ENCODE measurements at regions not wholly inside any gene's neighbourhood (a gene's known extent, or its start where the extent isn't known, plus 50 kb on each side); places are given as distances from the start of the nearest gene placed in this dataset.

GRCh38 chr1:219805191-219805590, 123.2 kb downstream of the SLC30A10 start:
- Histone ChIP-seq H3K79me2 (ENCODE audit: insufficient read depth, low read length) (no peaks in the 10 kb centered on the region), H3K27ac (ENCODE audit: low read depth, low read length) (no peak overlapping the region), H3K9ac (ENCODE audit: low read length) (no peak overlapping the region), H4K20me1 (ENCODE audit: low read depth, low read length) (no peaks in the 10 kb centered on the region), H3K27me3 (ENCODE audit: low read length) (no peaks in the 10 kb centered on the region), H2AFZ (ENCODE audit: low read depth, low read length, severe bottlenecking) (no peak overlapping the region), H3F3A (ENCODE audit: insufficient read depth) (no peaks in the 10 kb centered on the region), H3K4me3 (ENCODE audit: insufficient read depth, low read length, poor library complexity, severe bottlenecking) (no peak overlapping the region), H3K4me2 (ENCODE audit: low read depth, low read length, poor library complexity, severe bottlenecking) (no peak overlapping the region), H3K36me3 (ENCODE audit: low read length) (no peaks in the 10 kb centered on the region), H3K9me2 (replicated peaks; ENCODE audit: insufficient read depth, low read length) (no peaks in the 10 kb centered on the region), H3K9me3 (ENCODE audit: insufficient read depth, low read length) (no peaks in the 10 kb centered on the region)
- no peak for TF ChIP-seq CTCF (IDR thresholded peaks at IDR 0.05; ENCODE audit: insufficient read depth, low read length, poor library complexity, severe bottlenecking)
- TF ChIP-seq EZH2phosphoT487 (conservative IDR thresholded peaks at IDR 0.05; ENCODE audit: low read length) = no peak

GRCh38 chr1:219801156-219801820, 127.1 kb downstream of the SLC30A10 start:
- Histone ChIP-seq H3K9me3 (ENCODE audit: insufficient read depth, low read length) (no peaks in the 10 kb centered on the region), H3F3A (ENCODE audit: insufficient read depth) (no peaks in the 10 kb centered on the region), H4K20me1 (ENCODE audit: low read depth, low read length) (no peaks in the 10 kb centered on the region), H3K36me3 (ENCODE audit: low read length) (no peaks in the 10 kb centered on the region), H3K27me3 (ENCODE audit: low read length) (no peaks in the 10 kb centered on the region), H3K4me3 (ENCODE audit: insufficient read depth, low read length, poor library complexity, severe bottlenecking) (no peak overlapping the region), H2AFZ (ENCODE audit: low read depth, low read length, severe bottlenecking) (no peak overlapping the region), H3K79me2 (ENCODE audit: insufficient read depth, low read length) (no peaks in the 10 kb centered on the region), H3K27ac (ENCODE audit: low read depth, low read length) (no peak overlapping the region), H3K9me2 (replicated peaks; ENCODE audit: insufficient read depth, low read length) (no peaks in the 10 kb centered on the region), H3K4me2 (ENCODE audit: low read depth, low read length, poor library complexity, severe bottlenecking) (no peak overlapping the region), H3K9ac (ENCODE audit: low read length) (no peak overlapping the region)
- TF ChIP-seq EZH2phosphoT487 (conservative IDR thresholded peaks at IDR 0.05; ENCODE audit: low read length) = no peak
- TF ChIP-seq CTCF (IDR thresholded peaks at IDR 0.05; ENCODE audit: insufficient read depth, low read length, poor library complexity, severe bottlenecking) = no peak

- Histone ChIP-seq H3K4me2 (ENCODE audit: low read depth, low read length, poor library complexity, severe bottlenecking) (no peak overlapping the region), H3K4me3 (ENCODE audit: insufficient read depth, low read length, poor library complexity, severe bottlenecking) (no peak overlapping the region), H3K27ac (ENCODE audit: low read depth, low read length) (no peak overlapping the region), H4K20me1 (ENCODE audit: low read depth, low read length) (no peaks in the 10 kb centered on the region), H3F3A (ENCODE audit: insufficient read depth) (no peaks in the 10 kb centered on the region), H3K9ac (ENCODE audit: low read length) (no peak overlapping the region), H3K36me3 (ENCODE audit: low read length) (no peaks in the 10 kb centered on the region), H2AFZ (ENCODE audit: low read depth, low read length, severe bottlenecking) (no peak overlapping the region), H3K27me3 (ENCODE audit: low read length) (no peaks in the 10 kb centered on the region), H3K9me3 (ENCODE audit: insufficient read depth, low read length) (no peaks in the 10 kb centered on the region), H3K79me2 (ENCODE audit: insufficient read depth, low read length) (no peaks in the 10 kb centered on the region), H3K9me2 (replicated peaks; ENCODE audit: insufficient read depth, low read length) (no peaks in the 10 kb centered on the region)
- TF ChIP-seq EZH2phosphoT487 (conservative IDR thresholded peaks at IDR 0.05; ENCODE audit: low read length) (no peak), CTCF (IDR thresholded peaks at IDR 0.05; ENCODE audit: insufficient read depth, low read length, poor library complexity, severe bottlenecking) (no peak)
Measured at GRCh38 chr1:219798283-219799030, 129.9 kb downstream of the SLC30A10 start.
